CD4-positive, alpha-beta T cell (primary cell): ENCODE measurements at regions not wholly inside any gene's neighbourhood (a gene's known extent, or its start where the extent isn't known, plus 50 kb on each side); places are given as distances from the start of the nearest gene placed in this dataset.
"Not testable (repeated sequence)": the region's sequence is repeated elsewhere in the genome, so short reads cannot be mapped to it uniquely, and the experiment has no call there.

ENCODE experiments used
- ATAC-seq: fragments of 200-7000 bp; cut with Tn5 transposase; one replicate; pipeline ENCODE4 v1.10.0; 2022; ENCODE audit warnings: mild to moderate bottlenecking; ENCODE audit not compliant: poor library complexity
- CTCF ChIA-PET: fragments of 350-600 bp; sonication (Branson Sonifier 250); formaldehyde crosslinking; loops from one replicate; lab custom pipeline; 2021; ENCODE audit warnings: antibody characterized with exemption, inconsistent platforms; lab: Charles Lee
- POLR2A ChIA-PET: fragments of 350-600 bp; sonication (Branson Sonifier 250); formaldehyde crosslinking; loops from one replicate; lab custom pipeline; 2021; ENCODE audit warnings: antibody characterized with exemption, inconsistent platforms; lab: Charles Lee
- DNase-seq, 14 experiments: peaks; one replicate each; pipeline ENCODE4 v3.0.0-alpha.2; 2013 to 2020; ENCODE audit warnings: mixed read lengths in 2 of 14
- H3K27ac ChIP-seq, 2 donors: one replicate each; pipeline versions ENCODE4 v1.5.1 to v1.7.0; 2013; ENCODE audit warnings: low read length in 2 of 2, low read depth in 1 of 2, mild to moderate bottlenecking in 1 of 2
- H3K27me3 ChIP-seq, 2 experiments: 1 replicate in 1 of 2; 2 replicates in 1 of 2; pipeline versions ENCODE4 v1.6.1 to v1.7.0; 2013; ENCODE audit warnings: low read length in 2 of 2, control low read depth in 1 of 2, mild to moderate bottlenecking in 1 of 2, moderate library complexity in 1 of 2; ENCODE audit not compliant: insufficient read depth in 2 of 2, control insufficient read depth in 1 of 2
- H3K36me3 ChIP-seq: one replicate; pipeline ENCODE4 v1.6.1; 2013; ENCODE audit warnings: low read length, control low read depth; ENCODE audit not compliant: insufficient read depth
- H3K4me1 ChIP-seq: one replicate; pipeline ENCODE4 v1.6.1; 2013; ENCODE audit warnings: low read length, control low read depth; ENCODE audit not compliant: insufficient read depth
- H3K4me3 ChIP-seq: one replicate; pipeline ENCODE4 v1.5.1; 2013; ENCODE audit warnings: mild to moderate bottlenecking, low read length, moderate library complexity
- H3K9me3 ChIP-seq, 2 experiments: 1 replicate in 1 of 2; 2 replicates in 1 of 2; pipeline versions ENCODE4 v1.6.1 to v1.7.0; 2013; ENCODE audit warnings: low read length in 2 of 2, mild to moderate bottlenecking in 2 of 2, control low read depth in 1 of 2, moderate library complexity in 1 of 2; ENCODE audit not compliant: control insufficient read depth in 1 of 2, insufficient read depth in 1 of 2
- H3K27ac Mint-ChIP-seq: one replicate; pipeline ENCODE4 v1.8.0; 2020; ENCODE audit warnings: mixed read lengths
- H3K27me3 Mint-ChIP-seq: one replicate; pipeline ENCODE4 v1.8.0; 2021; ENCODE audit warnings: mixed read lengths
- H3K36me3 Mint-ChIP-seq: one replicate; pipeline ENCODE4 v1.8.0; 2021; ENCODE audit warnings: low read depth, mixed read lengths
- H3K4me1 Mint-ChIP-seq: one replicate; pipeline ENCODE4 v1.8.0; 2021; ENCODE audit warnings: low read depth, mixed read lengths
- H3K4me3 Mint-ChIP-seq: one replicate; pipeline ENCODE4 v1.8.0; 2020; ENCODE audit warnings: mild to moderate bottlenecking, mixed read lengths
- H3K9me3 Mint-ChIP-seq: one replicate; pipeline ENCODE4 v1.8.0; 2020; ENCODE audit warnings: mixed read lengths
- CTCF ChIP-seq: fragments of 200-600 bp; IDR thresholded peaks from one replicate; pipeline ENCODE4 v1.8.0; 2022; ENCODE audit warnings: antibody characterized with exemption, mild to moderate bottlenecking
- intact Hi-C, 2 experiments: fragments of 100-400 bp; cut with DNase I in 1 of 2; cut with micrococcal nuclease in 1 of 2; formaldehyde crosslinking; loops; one replicate each; pipeline versions ENCODE4 v1.15.1 to v1.9.0; 2023 to 2025; cut with DNase I, micrococcal nuclease

GRCh38 chr2:116820986-116821385 is 993.5 kb upstream of the DDX18 start:
- no peak overlapping the region for H3K27ac ChIP-seq
- no peaks in the 10 kb centered on the region for H3K27me3 ChIP-seq
- Mint-ChIP-seq H3K4me3 (no peak overlapping the region), H3K36me3 (no peaks in the 10 kb centered on the region), H3K27ac (no peak overlapping the region), H3K9me3 (peaks cover 7% of the 10 kb centered on the region), H3K27me3 (no peaks in the 10 kb centered on the region), H3K4me1 (no peaks in the 10 kb centered on the region)
- no peaks in the 10 kb centered on the region for H3K4me1 ChIP-seq
- ChIA-PET CTCF (no interaction called here), POLR2A (no interaction called here)
- intact Hi-C loops: no loop called here
- DNase-seq (no peak), ATAC-seq (no peak)
- peaks cover 0 to 2% of the 10 kb centered on the region in 2 experiments for H3K9me3 ChIP-seq
- no peaks in the 10 kb centered on the region for H3K36me3 ChIP-seq
- no peak overlapping the region for H3K4me3 ChIP-seq
- no peak for TF ChIP-seq CTCF

GRCh38 chr2:116829543-116829942 is 984.9 kb upstream of the DDX18 start:
- intact Hi-C loops, H3K27me3 Mint-ChIP-seq, CTCF ChIA-PET, DNase-seq, POLR2A ChIA-PET, H3K36me3 Mint-ChIP-seq, H3K9me3 ChIP-seq, H3K4me1 ChIP-seq, H3K36me3 ChIP-seq, H3K27me3 ChIP-seq, H3K4me3 Mint-ChIP-seq, ATAC-seq, H3K27ac ChIP-seq, H3K4me1 Mint-ChIP-seq, H3K27ac Mint-ChIP-seq, H3K9me3 Mint-ChIP-seq, H3K4me3 ChIP-seq: not testable (repeated sequence)

- intact Hi-C loops: no loop called here
- H3K9me3 Mint-ChIP-seq: peaks cover 7% of the 10 kb centered on the region
- no peak for DNase-seq
- Histone ChIP-seq H3K9me3 (peaks cover 0 to 4% of the 10 kb centered on the region in 2 experiments), H3K4me3 (no peak overlapping the region), H3K27ac (no peak overlapping the region), H3K27me3 (no peaks in the 10 kb centered on the region), H3K36me3 (no peaks in the 10 kb centered on the region), H3K4me1 (no peaks in the 10 kb centered on the region)
- ChIA-PET CTCF (no interaction called here), POLR2A (no interaction called here)
- no peaks in the 10 kb centered on the region for H3K4me1 Mint-ChIP-seq
- no peak for ATAC-seq
- no peak overlapping the region for H3K27ac Mint-ChIP-seq
- H3K36me3 Mint-ChIP-seq: no peaks in the 10 kb centered on the region
- no peaks in the 10 kb centered on the region for H3K27me3 Mint-ChIP-seq
- no peak for TF ChIP-seq CTCF
- no peak overlapping the region for H3K4me3 Mint-ChIP-seq
Measured at GRCh38 chr2:116832148-116832547, 982.3 kb upstream of the DDX18 start.

- no peak overlapping the region for H3K27ac ChIP-seq
- no peaks in the 10 kb centered on the region for H3K4me1 ChIP-seq
- H3K27me3 ChIP-seq: no peaks in the 10 kb centered on the region
- H3K9me3 ChIP-seq: no peaks in the 10 kb centered on the region
- Mint-ChIP-seq H3K27ac (no peak overlapping the region), H3K4me1 (no peaks in the 10 kb centered on the region), H3K9me3 (peaks cover 7% of the 10 kb centered on the region), H3K27me3 (no peaks in the 10 kb centered on the region), H3K4me3 (no peak overlapping the region), H3K36me3 (no peaks in the 10 kb centered on the region)
- CTCF ChIA-PET: no interaction called here
- POLR2A ChIA-PET: no interaction called here
- no peak for ATAC-seq
- no peak overlapping the region for H3K4me3 ChIP-seq
- intact Hi-C loops: no loop called here
- no peak for DNase-seq
- no peaks in the 10 kb centered on the region for H3K36me3 ChIP-seq
- TF ChIP-seq CTCF: no peak
Measured at GRCh38 chr2:116833052-116833451, 981.4 kb upstream of the DDX18 start.
